ENCODE measurements at regions not wholly inside any gene's neighbourhood (a gene's known extent, or its start where the extent isn't known, plus 50 kb on each side); places are given as distances from the start of the nearest gene placed in this dataset.

DNA sequence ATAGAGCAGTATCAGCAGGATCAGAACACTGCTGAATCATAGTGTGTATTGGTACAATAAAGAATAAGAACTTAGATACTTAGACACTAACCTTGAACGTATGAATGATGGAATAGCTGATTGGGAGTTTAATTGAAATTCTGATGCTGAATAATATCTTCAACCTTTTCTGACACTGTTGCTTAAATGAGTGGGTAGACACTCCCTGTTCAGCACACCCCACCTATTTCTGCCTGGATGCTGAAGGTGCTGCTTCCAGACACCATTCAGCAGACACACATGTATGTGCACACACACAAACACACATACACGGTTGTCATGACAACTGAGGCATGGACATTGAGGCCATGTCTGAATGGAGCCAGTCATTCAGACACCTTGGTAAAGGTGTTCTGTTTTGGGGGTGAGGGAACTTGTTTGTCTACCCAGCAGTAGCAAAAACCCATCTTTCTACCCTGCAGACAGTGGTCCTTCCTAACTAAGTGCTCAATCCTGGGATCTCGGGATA is 54.3 kb downstream of the TMEM215 start:
- TF ChIP-seq, protein P1, sequence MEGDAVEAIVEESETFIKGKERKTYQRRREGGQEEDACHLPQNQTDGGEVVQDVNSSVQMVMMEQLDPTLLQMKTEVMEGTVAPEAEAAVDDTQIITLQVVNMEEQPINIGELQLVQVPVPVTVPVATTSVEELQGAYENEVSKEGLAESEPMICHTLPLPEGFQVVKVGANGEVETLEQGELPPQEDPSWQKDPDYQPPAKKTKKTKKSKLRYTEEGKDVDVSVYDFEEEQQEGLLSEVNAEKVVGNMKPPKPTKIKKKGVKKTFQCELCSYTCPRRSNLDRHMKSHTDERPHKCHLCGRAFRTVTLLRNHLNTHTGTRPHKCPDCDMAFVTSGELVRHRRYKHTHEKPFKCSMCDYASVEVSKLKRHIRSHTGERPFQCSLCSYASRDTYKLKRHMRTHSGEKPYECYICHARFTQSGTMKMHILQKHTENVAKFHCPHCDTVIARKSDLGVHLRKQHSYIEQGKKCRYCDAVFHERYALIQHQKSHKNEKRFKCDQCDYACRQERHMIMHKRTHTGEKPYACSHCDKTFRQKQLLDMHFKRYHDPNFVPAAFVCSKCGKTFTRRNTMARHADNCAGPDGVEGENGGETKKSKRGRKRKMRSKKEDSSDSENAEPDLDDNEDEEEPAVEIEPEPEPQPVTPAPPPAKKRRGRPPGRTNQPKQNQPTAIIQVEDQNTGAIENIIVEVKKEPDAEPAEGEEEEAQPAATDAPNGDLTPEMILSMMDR (IDR thresholded peaks at IDR 0.05), result no peak
- no peak for TF ChIP-seq POLR2A (IDR thresholded peaks at IDR 0.05)

Data from body of pancreas (tissue), 4 donors.